ENCODE measurements at regions not wholly inside any gene's neighbourhood (a gene's known extent, or its start where the extent isn't known, plus 50 kb on each side); places are given as distances from the start of the nearest gene placed in this dataset.

GRCh38 chr2:204177977-204178522 is 241.5 kb downstream of the ICOS start:
- peak; percentile 18 to 29 for DNase-seq (ENCODE audit: low read depth in 2 of 2)

- no peak for DNase-seq (ENCODE audit: low read depth in 2 of 2)
Measured at GRCh38 chr2:204180649-204181048, 244.1 kb downstream of the ICOS start.

GRCh38 chr2:204183608-204184007 is 247.0 kb downstream of the ICOS start:
- no peak for DNase-seq (ENCODE audit: low read depth in 2 of 2)

- DNase-seq (ENCODE audit: low read depth in 2 of 2) = no peak
Measured at GRCh38 chr2:204184226-204184625, 247.7 kb downstream of the ICOS start.

GRCh38 chr2:204187229-204188083 is 250.9 kb downstream of the ICOS start:
- DNase-seq (ENCODE audit: low read depth in 2 of 2) = no peak

GRCh38 chr2:204191574-204191973 is 255.0 kb downstream of the ICOS start:
- DNase-seq (ENCODE audit: low read depth in 2 of 2) = no peak

GRCh38 chr2:204195498-204195897 is 258.9 kb downstream of the ICOS start:
- no peak for DNase-seq (ENCODE audit: low read depth in 2 of 2)

GRCh38 chr2:204197336-204198005 is 260.9 kb downstream of the ICOS start:
- no peak for DNase-seq (ENCODE audit: low read depth in 2 of 2)

GRCh38 chr2:204199357-204199756 is 262.8 kb downstream of the ICOS start:
- DNase-seq (ENCODE audit: low read depth in 2 of 2) = no peak

- no peak for DNase-seq (ENCODE audit: low read depth in 2 of 2)
Measured at GRCh38 chr2:204201507-204201906, 264.9 kb downstream of the ICOS start.

GRCh38 chr2:204202253-204202652 is 265.7 kb downstream of the ICOS start:
- DNase-seq (ENCODE audit: low read depth in 2 of 2) = no peak

GRCh38 chr2:204203704-204204103 is 267.1 kb downstream of the ICOS start:
- DNase-seq (ENCODE audit: low read depth in 2 of 2) = no peak

- no peak for DNase-seq (ENCODE audit: low read depth in 2 of 2)
Measured at GRCh38 chr2:204205082-204205481, 268.5 kb downstream of the ICOS start.

- DNase-seq (ENCODE audit: low read depth in 2 of 2) = no peak
Measured at GRCh38 chr2:204205538-204205937, 269.0 kb downstream of the ICOS start.

- DNase-seq (ENCODE audit: low read depth in 2 of 2) = no peak
Measured at GRCh38 chr2:204207866-204208265, 271.3 kb downstream of the ICOS start.

- no peak for DNase-seq (ENCODE audit: low read depth in 2 of 2)
Measured at GRCh38 chr2:204213588-204213987, 277.0 kb downstream of the ICOS start.

- no peak for DNase-seq (ENCODE audit: low read depth in 2 of 2)
Measured at GRCh38 chr2:204218040-204218439, 281.5 kb downstream of the ICOS start.

- no peak for DNase-seq (ENCODE audit: low read depth in 2 of 2)
Measured at GRCh38 chr2:204219196-204219595, 282.6 kb downstream of the ICOS start.

GRCh38 chr2:204220896-204221295 is 284.3 kb downstream of the ICOS start:
- DNase-seq (ENCODE audit: low read depth in 2 of 2) = no peak

- no peak for DNase-seq (ENCODE audit: low read depth in 2 of 2)
Measured at GRCh38 chr2:204223046-204223445, 286.5 kb downstream of the ICOS start.

GRCh38 chr2:204223544-204223943 is 287.0 kb downstream of the ICOS start:
- no peak for DNase-seq (ENCODE audit: low read depth in 2 of 2)

- DNase-seq (ENCODE audit: low read depth in 2 of 2) = no peak
Measured at GRCh38 chr2:204225671-204226073, 289.1 kb downstream of the ICOS start.

GRCh38 chr2:204226305-204226880 is 289.8 kb downstream of the ICOS start:
- DNase-seq (ENCODE audit: low read depth in 2 of 2) = no peak
